ENCODE measurements at regions not wholly inside any gene's neighbourhood (a gene's known extent, or its start where the extent isn't known, plus 50 kb on each side); places are given as distances from the start of the nearest gene placed in this dataset.

DNA sequence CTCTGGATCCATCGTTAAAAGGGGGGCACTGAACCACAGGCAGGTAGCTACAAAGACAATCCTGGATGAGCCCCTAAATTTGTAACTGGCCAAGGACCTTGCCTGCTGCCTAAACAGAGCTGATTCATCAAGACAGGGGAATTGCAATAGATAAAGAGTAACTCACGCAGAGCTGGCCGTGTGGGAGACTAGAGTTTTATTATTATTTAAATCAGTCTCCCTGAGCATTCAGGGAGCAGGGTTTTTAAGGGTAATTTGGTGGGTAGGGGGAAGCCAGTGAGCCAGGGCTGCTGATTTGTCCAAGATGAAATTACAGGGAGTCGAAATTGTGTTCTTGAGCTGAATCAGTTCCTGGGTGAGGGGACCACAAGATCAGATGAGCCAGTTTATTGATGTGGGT is 885.1 kb upstream of the CADM2 start:
- TF ChIP-seq, protein P1, sequence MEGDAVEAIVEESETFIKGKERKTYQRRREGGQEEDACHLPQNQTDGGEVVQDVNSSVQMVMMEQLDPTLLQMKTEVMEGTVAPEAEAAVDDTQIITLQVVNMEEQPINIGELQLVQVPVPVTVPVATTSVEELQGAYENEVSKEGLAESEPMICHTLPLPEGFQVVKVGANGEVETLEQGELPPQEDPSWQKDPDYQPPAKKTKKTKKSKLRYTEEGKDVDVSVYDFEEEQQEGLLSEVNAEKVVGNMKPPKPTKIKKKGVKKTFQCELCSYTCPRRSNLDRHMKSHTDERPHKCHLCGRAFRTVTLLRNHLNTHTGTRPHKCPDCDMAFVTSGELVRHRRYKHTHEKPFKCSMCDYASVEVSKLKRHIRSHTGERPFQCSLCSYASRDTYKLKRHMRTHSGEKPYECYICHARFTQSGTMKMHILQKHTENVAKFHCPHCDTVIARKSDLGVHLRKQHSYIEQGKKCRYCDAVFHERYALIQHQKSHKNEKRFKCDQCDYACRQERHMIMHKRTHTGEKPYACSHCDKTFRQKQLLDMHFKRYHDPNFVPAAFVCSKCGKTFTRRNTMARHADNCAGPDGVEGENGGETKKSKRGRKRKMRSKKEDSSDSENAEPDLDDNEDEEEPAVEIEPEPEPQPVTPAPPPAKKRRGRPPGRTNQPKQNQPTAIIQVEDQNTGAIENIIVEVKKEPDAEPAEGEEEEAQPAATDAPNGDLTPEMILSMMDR (IDR thresholded peaks at IDR 0.05) = no peak
- intact Hi-C loops (cut with DNase I) = no loop called here

DNA sequence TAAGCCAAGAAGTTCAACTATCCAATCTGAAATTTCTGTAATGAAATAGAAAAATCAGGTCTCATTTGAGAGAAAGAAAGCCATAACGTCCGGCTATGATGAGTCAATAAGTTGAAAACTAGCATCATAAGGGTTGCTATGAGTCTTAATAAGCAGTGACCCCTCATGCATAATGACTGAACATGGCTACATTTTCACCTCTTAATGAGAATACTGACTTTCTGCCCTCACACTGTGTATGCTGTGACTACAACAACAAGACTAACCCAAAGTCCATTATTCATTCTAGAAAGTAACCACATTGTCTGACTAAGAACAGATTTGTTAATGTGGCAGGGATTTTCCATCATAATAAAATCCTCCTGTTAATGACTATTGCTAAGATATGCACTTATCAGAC is 884.0 kb upstream of the CADM2 start:
- ATAC-seq (no peak), FAIRE-seq (no peak), DNase-seq (no peak)
- no peaks in the 10 kb centered on the region for H3K9me3 ChIP-seq
- no peak overlapping the region for H3K4me3 ChIP-seq
- H3K4me1 ChIP-seq = no peaks in the 10 kb centered on the region
- intact Hi-C loops (cut with DNase I) = no loop called here
- whole genome bisulfite sequencing, 2 donors = 44 to 65% methylated on average over 2 of the region's 2 CpGs
- no peaks in the 10 kb centered on the region for H3K27me3 ChIP-seq
- no peak overlapping the region for H3K27ac ChIP-seq
- TF ChIP-seq, protein P1 (IDR thresholded peaks at IDR 0.05) = no peak
- H3K36me3 ChIP-seq = no peaks in the 10 kb centered on the region

More for the DNA sequence above, 885.1 kb upstream of the CADM2 start:
- WGBS, 2 donors = 52 to 67% methylated on average over 4 of the region's 4 CpGs
- no peak for DNase-seq
- no peaks in the 10 kb centered on the region for H3K36me3 ChIP-seq
- H3K9me3 ChIP-seq = no peaks in the 10 kb centered on the region
- H3K4me1 ChIP-seq = no peaks in the 10 kb centered on the region
- no peak overlapping the region for H3K27ac ChIP-seq
- no peak for ATAC-seq
- H3K4me3 ChIP-seq = no peak overlapping the region
- H3K27me3 ChIP-seq = no peaks in the 10 kb centered on the region
- FAIRE-seq = no peak

DNA sequence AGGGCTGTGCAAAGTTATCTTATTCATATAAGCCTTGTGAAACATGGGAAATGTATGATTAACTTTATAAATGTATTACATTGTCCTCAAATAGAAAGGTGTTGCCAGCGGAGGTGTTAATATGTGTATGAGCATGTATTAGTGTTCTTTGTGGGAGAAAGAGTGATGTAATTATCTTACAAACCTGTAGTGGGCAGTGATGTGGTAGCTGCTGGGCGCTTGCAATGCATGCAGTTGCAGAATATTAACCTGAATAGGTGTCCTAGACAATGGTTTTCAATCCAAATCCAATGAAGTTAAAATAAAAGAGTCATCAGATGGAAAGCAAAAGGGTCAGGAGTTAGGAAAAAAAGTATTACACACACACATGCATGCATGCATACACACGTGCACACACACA is 881.3 kb upstream of the CADM2 start:
- FAIRE-seq = no peak
- H3K27me3 ChIP-seq = no peaks in the 10 kb centered on the region
- ATAC-seq = no peak
- intact Hi-C loops (cut with DNase I) = no loop called here
- no peaks in the 10 kb centered on the region for H3K4me1 ChIP-seq
- H3K27ac ChIP-seq = no peak overlapping the region
- no peaks in the 10 kb centered on the region for H3K9me3 ChIP-seq
- H3K36me3 ChIP-seq = no peaks in the 10 kb centered on the region
- TF ChIP-seq, protein P1 (IDR thresholded peaks at IDR 0.05) = no peak
- DNase-seq = no peak
- 45 to 61% methylated on average over 3 of the region's 3 CpGs for WGBS, 2 donors
- H3K4me3 ChIP-seq = no peak overlapping the region

DNA sequence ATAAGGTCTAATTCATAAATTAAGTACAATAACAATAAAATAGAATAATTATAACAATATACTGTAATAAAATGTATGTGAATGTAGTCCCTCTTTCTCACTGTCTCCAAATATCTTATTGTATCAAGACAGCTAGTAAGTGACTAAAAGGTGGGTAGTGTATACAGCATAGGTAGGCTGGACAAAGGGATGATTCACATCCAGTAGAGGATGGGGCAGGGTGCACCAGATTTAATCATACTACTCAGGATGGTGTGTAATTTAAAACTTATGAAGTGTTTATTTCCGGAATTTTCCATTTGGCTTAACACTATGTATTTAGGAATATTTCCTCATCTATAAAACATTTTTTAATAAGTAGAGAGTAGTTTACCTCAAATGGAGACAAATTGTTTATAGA is 876.1 kb upstream of the CADM2 start:
- Histone ChIP-seq H3K4me3 (no peak overlapping the region), H3K27me3 (no peaks in the 10 kb centered on the region), H3K36me3 (no peaks in the 10 kb centered on the region), H3K27ac (no peak overlapping the region), H3K9me3 (no peaks in the 10 kb centered on the region), H3K4me1 (no peaks in the 10 kb centered on the region)
- intact Hi-C loops (cut with DNase I) = no loop called here
- ATAC-seq (no peak), FAIRE-seq (no peak), DNase-seq (no peak)
- TF ChIP-seq, protein P1 (IDR thresholded peaks at IDR 0.05) = no peak
- WGBS, 2 donors = 38 to 74% methylated on average over 1 of the region's 1 CpG

DNA sequence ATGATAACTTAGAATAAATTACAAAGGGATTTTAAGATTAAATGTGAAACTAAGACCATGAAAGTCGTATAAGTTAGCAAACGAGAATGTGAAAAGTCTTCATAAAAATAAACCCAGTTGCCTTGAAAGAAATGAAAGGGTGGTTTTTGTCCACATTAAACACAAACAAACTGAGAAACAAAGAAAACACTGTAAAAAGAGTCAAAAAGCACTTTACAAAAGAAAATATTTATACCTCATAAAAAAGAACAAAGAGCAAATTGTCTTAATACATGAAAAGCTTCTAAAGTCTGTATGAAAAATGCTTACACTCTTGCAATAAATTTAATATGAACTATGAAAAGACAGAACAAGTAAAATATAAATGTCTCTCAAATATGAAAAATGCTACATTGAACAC is 865.9 kb upstream of the CADM2 start:
- Histone ChIP-seq H3K4me3 (no peak overlapping the region), H3K27ac (no peak overlapping the region), H3K36me3 (no peaks in the 10 kb centered on the region), H3K27me3 (no peaks in the 10 kb centered on the region), H3K9me3 (peaks cover 0 to 4% (median 0%) of the 10 kb centered on the region in 4 donors), H3K4me1 (no peaks in the 10 kb centered on the region)
- DNase-seq (no peak), ATAC-seq (no peak), FAIRE-seq (no peak)
- TF ChIP-seq, protein P1 (IDR thresholded peaks at IDR 0.05) = no peak
- 27 to 44% methylated on average over 2 of the region's 2 CpGs for WGBS, 2 donors
- intact Hi-C loops (cut with DNase I) = no loop called here

Data from pancreas (tissue), 10 donors.